Mammary epithelial cell (primary cell): ENCODE measurements at regions not wholly inside any gene's neighbourhood (a gene's known extent, or its start where the extent isn't known, plus 50 kb on each side); places are given as distances from the start of the nearest gene placed in this dataset.
"Not testable (repeated sequence)": the region's sequence is repeated elsewhere in the genome, so short reads cannot be mapped to it uniquely, and the experiment has no call there.

Experiments used
- EZH2 ChIP-seq: IDR thresholded peaks from 2 replicates; pipeline ENCODE4 v1.6.1; 2012; ENCODE audit warnings: low read length, inconsistent platforms, borderline replicate concordance
- TF ChIP-seq, protein P1 (sequence below), 2 donors: IDR thresholded peaks in 1 of 2; conservative IDR thresholded peaks in 1 of 2; 2 replicates each; pipeline ENCODE4 v1.5.1; 2011 to 2012; ENCODE audit warnings: inconsistent platforms in 2 of 2, low read length in 2 of 2, mild to moderate bottlenecking in 2 of 2, control low read depth in 1 of 2, low read depth in 1 of 2; ENCODE audit not compliant: insufficient read depth in 1 of 2; ENCODE audit errors: extremely low read depth in 1 of 2

- TF ChIP-seq, protein P1, sequence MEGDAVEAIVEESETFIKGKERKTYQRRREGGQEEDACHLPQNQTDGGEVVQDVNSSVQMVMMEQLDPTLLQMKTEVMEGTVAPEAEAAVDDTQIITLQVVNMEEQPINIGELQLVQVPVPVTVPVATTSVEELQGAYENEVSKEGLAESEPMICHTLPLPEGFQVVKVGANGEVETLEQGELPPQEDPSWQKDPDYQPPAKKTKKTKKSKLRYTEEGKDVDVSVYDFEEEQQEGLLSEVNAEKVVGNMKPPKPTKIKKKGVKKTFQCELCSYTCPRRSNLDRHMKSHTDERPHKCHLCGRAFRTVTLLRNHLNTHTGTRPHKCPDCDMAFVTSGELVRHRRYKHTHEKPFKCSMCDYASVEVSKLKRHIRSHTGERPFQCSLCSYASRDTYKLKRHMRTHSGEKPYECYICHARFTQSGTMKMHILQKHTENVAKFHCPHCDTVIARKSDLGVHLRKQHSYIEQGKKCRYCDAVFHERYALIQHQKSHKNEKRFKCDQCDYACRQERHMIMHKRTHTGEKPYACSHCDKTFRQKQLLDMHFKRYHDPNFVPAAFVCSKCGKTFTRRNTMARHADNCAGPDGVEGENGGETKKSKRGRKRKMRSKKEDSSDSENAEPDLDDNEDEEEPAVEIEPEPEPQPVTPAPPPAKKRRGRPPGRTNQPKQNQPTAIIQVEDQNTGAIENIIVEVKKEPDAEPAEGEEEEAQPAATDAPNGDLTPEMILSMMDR (conservative IDR thresholded peaks at IDR 0.05 in 1 of 2, IDR thresholded peaks at IDR 0.05 in 1 of 2; ENCODE audit: extremely low read depth in 1 of 2, insufficient read depth in 1 of 2, low read depth in 1 of 2, low read length in 2 of 2) = not testable (repeated sequence)
- TF ChIP-seq EZH2 = not testable (repeated sequence)
These were observed 1997.5 kb upstream of the RAG2 start for GRCh38 chr11:38595359-38596016.
